Peyer's patch (tissue), 4 donors: ENCODE measurements at regions not wholly inside any gene's neighbourhood (a gene's known extent, or its start where the extent isn't known, plus 50 kb on each side); places are given as distances from the start of the nearest gene placed in this dataset.

ENCODE experiments used
- DNase-seq, 3 donors: peaks; one replicate each; pipeline ENCODE4 v3.0.0-alpha.2; 2017 to 2019
- H3K27ac ChIP-seq, 4 donors: fragments of 200-600 bp; sonication (generic); one replicate each; pipeline ENCODE4 v1.5.1; 2016 to 2019
- H3K27me3 ChIP-seq, 2 donors: fragments of 200-600 bp; sonication (generic); one replicate each; pipeline ENCODE4 v1.5.1; 2019
- H3K36me3 ChIP-seq, 3 donors: fragments of 200-600 bp; sonication (generic); one replicate each; pipeline ENCODE4 v1.5.1; 2016 to 2019
- H3K4me1 ChIP-seq, 4 donors: fragments of 200-600 bp; sonication (generic); one replicate each; pipeline ENCODE4 v1.5.1; 2016 to 2019
- H3K4me3 ChIP-seq, 4 donors: fragments of 200-600 bp; sonication (generic); 1 replicate in 3 of 4; 2 replicates in 1 of 4; pipeline ENCODE4 v1.5.1; 2016 to 2019; ENCODE audit warnings: mild to moderate bottlenecking in 1 of 4
- H3K9me3 ChIP-seq, 4 donors: fragments of 200-600 bp; sonication (generic); one replicate each; pipeline ENCODE4 v1.5.1; 2016 to 2019; ENCODE audit warnings: mild to moderate bottlenecking in 1 of 4
- POLR2A ChIP-seq, 2 donors: fragments of 450-650 bp; IDR thresholded peaks; one replicate each; pipeline ENCODE4 v1.5.1; 2017; ENCODE audit warnings: antibody characterized with exemption in 2 of 2, mild to moderate bottlenecking in 2 of 2, moderate library complexity in 2 of 2
- TF ChIP-seq, protein P1 (sequence below), 6 experiments: fragments of 450-650 bp in 4 of 6; fragments of 200-600 bp in 2 of 6; sonication (generic) in 1 of 6; IDR thresholded peaks; one replicate each; pipeline ENCODE4 v1.5.1; 2017 to 2019; ENCODE audit warnings: antibody characterized with exemption in 6 of 6, mild to moderate bottlenecking in 3 of 6, moderate library complexity in 1 of 6

DNA sequence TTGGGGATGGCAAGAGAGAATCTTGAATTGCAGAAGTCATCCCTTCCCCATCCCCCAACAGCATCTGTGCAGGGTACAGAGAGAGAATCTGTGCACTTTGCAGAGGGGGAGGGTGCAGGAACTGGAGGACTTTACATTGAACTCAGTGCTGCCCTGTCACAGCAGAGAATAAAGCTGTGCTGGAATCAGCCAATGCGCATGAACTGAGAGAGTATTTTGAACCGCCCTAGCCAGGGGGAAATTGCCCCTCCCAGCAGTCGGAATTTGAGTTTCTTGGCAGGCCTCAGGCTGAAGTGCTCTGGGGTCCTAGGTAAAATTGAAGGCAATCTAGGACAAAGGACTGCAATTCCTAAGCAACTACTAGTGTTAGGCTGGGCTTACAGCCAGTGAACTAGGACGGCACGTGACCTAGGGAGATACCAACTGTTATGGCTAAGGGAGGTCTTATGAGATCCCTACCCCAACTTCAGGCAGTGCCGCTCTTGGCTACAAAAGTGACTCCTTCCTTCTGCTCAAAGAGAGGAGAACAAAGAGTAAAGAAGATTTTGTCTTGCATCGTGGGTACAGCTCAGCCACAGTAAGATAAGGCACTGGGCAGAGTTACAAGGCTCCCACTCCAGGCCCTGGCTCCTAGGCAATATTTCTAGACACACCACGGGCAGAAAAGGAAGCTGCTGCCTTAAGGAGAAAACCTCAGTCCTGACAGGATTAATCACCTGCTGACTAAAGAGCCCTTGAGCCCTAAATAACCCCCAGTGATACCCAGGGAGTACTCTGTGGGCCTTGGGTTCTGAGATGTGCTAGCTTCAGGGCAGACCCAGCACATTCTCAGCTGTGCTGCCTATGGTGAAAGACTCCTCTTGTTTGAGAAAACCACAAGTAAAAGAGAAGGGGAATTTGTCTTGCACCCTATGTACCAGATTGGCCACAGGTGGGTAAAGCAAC, 300.5 kb upstream of the ALCAM start:
- no peak overlapping the region for H3K27ac ChIP-seq
- H3K27me3 ChIP-seq, result no peaks in the 10 kb centered on the region
- TF ChIP-seq, protein P1, sequence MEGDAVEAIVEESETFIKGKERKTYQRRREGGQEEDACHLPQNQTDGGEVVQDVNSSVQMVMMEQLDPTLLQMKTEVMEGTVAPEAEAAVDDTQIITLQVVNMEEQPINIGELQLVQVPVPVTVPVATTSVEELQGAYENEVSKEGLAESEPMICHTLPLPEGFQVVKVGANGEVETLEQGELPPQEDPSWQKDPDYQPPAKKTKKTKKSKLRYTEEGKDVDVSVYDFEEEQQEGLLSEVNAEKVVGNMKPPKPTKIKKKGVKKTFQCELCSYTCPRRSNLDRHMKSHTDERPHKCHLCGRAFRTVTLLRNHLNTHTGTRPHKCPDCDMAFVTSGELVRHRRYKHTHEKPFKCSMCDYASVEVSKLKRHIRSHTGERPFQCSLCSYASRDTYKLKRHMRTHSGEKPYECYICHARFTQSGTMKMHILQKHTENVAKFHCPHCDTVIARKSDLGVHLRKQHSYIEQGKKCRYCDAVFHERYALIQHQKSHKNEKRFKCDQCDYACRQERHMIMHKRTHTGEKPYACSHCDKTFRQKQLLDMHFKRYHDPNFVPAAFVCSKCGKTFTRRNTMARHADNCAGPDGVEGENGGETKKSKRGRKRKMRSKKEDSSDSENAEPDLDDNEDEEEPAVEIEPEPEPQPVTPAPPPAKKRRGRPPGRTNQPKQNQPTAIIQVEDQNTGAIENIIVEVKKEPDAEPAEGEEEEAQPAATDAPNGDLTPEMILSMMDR (IDR thresholded peaks at IDR 0.05), result no peak
- no peak for TF ChIP-seq POLR2A (IDR thresholded peaks at IDR 0.05)
- H3K9me3 ChIP-seq, result no peaks in the 10 kb centered on the region
- H3K4me3 ChIP-seq, result no peak overlapping the region
- no peaks in the 10 kb centered on the region for H3K4me1 ChIP-seq
- DNase-seq, result no peak
- H3K36me3 ChIP-seq, result no peaks in the 10 kb centered on the region

DNA sequence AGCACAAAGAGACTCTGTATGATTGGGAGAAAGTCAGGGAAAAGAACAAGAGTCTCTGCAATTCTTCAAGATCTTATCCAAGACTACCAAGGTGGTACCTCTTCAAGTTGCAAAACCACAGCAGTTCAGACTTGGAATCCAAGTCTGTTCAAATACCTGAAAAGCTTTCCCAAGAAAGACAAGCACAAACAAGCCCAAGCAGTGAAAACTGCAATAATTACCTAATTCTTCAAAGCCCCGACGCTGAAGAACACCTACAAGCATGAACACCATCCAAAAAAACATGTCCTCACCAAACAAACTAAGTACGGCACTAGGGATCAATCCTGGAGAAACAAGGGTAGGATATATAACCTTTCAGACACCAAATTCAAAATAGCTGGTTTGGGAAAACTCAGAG, 299.3 kb upstream of the ALCAM start:
- no peaks in the 10 kb centered on the region for H3K4me1 ChIP-seq
- no peak overlapping the region for H3K4me3 ChIP-seq
- H3K27me3 ChIP-seq, result no peaks in the 10 kb centered on the region
- H3K36me3 ChIP-seq, result no peaks in the 10 kb centered on the region
- TF ChIP-seq POLR2A (IDR thresholded peaks at IDR 0.05), result no peak
- TF ChIP-seq, protein P1 (IDR thresholded peaks at IDR 0.05), result no peak
- DNase-seq, result no peak
- no peak overlapping the region for H3K27ac ChIP-seq
- no peaks in the 10 kb centered on the region for H3K9me3 ChIP-seq

DNA sequence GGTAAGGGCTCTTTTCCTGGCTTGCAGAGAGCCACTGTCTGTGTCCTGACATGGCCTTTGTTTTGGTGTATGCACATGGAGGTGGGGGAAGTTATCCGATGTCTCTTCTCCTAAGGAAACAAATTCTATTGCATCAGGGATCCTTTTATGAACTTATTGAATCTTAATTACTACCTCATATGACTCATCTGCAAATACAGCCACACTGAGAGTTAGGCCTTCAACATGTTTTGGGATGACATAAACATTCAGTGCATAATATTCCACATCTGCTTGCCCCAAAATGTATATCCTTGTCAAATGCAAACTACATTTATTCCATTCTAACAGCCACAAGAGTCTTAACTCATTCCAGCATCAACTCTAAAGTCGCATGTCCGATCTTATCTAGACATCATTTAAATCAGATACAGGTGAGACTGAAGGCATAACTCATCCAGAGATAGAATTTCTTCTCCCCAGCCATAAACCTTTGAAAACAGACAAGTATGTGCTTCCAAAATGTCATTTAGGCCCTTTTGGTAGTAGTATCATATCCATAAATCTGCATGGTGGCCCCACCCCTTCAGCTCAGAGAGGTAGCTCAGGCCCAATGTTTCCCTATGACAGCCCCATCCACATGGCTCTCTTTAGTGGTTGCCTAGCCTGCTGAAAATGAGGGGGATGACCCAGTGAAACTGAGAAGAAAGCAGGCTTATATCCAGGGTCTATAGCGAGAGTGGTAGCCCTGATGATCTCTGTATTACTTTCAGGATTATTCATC, 289.5 kb upstream of the ALCAM start:
- no peak overlapping the region for H3K27ac ChIP-seq
- no peaks in the 10 kb centered on the region for H3K36me3 ChIP-seq
- no peaks in the 10 kb centered on the region for H3K9me3 ChIP-seq
- H3K27me3 ChIP-seq, result no peaks in the 10 kb centered on the region
- TF ChIP-seq, protein P1 (IDR thresholded peaks at IDR 0.05), result no peak
- no peak for TF ChIP-seq POLR2A (IDR thresholded peaks at IDR 0.05)
- no peak overlapping the region for H3K4me3 ChIP-seq
- H3K4me1 ChIP-seq, result no peaks in the 10 kb centered on the region
- DNase-seq, result no peak

DNA sequence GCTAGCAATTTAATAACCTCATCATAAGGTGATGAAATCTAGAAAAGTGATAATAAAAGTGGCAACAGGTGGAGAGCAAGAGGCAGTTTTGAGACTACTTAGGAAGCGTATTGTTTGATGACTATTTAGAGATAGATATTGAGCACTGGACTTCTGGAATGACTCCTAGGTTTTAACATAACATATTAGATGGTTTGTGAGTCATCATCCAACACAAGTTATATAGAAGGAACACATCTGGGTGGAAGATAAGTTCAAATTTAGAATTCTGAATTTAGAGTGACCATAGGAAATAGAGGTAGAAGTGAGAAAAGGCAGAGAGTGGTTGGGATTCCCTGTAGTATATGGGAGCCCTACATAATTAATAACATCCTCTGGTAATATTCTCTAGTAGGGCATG, 282.8 kb upstream of the ALCAM start:
- Histone ChIP-seq H3K27me3 (no peaks in the 10 kb centered on the region), H3K4me3 (no peak overlapping the region), H3K27ac (no peak overlapping the region), H3K36me3 (no peaks in the 10 kb centered on the region), H3K4me1 (no peaks in the 10 kb centered on the region), H3K9me3 (no peaks in the 10 kb centered on the region)
- no peak for DNase-seq
- TF ChIP-seq, protein P1 (IDR thresholded peaks at IDR 0.05), result no peak
- no peak for TF ChIP-seq POLR2A (IDR thresholded peaks at IDR 0.05)

DNA sequence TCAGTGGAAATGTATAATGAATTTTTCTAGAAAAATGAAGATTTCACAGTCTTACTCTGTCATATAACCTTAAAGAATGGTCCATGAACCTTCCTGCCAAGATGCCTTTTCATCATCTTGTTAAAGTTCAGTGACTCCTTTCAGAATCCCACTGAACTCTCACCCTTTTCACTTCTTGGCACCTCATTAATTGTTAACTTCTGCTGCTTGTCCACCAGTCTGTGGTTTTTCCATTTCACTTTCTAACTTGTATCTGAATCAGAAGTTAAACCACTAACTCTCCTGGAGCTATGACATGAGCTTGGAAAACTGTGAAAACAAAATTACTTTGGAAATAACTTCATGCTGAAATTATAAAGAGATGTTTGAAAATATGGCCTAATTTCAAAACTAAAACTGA, 281.2 kb upstream of the ALCAM start:
- no peak for DNase-seq
- Histone ChIP-seq H3K4me1 (no peaks in the 10 kb centered on the region), H3K27ac (no peak overlapping the region), H3K4me3 (no peak overlapping the region), H3K36me3 (no peaks in the 10 kb centered on the region), H3K27me3 (no peaks in the 10 kb centered on the region), H3K9me3 (no peaks in the 10 kb centered on the region)
- TF ChIP-seq, protein P1 (IDR thresholded peaks at IDR 0.05), result no peak
- TF ChIP-seq POLR2A (IDR thresholded peaks at IDR 0.05), result no peak
